HL-60 (cell line): ENCODE measurements at regions not wholly inside any gene's neighbourhood (a gene's known extent, or its start where the extent isn't known, plus 50 kb on each side); places are given as distances from the start of the nearest gene placed in this dataset.

Experiments used
- CTCF ChIP-seq: IDR thresholded peaks from one replicate; pipeline ENCODE4 v1.5.1; 2011; ENCODE audit warnings: low read length, control low read depth, inconsistent platforms; ENCODE audit not compliant: insufficient read depth
- GABPA ChIP-seq: IDR thresholded peaks from 2 replicates; pipeline ENCODE4 v1.6.1; 2012; ENCODE audit warnings: low read depth
- REST ChIP-seq: IDR thresholded peaks from 2 replicates; pipeline ENCODE4 v1.6.1; 2012; ENCODE audit warnings: low read depth; ENCODE audit not compliant: insufficient replicate concordance

- no peak for TF ChIP-seq CTCF
- TF ChIP-seq REST, result no peak
- no peak for TF ChIP-seq GABPA
Measured at GRCh38 chr2:194004590-194005206, 1652.3 kb upstream of the SLC39A10 start.
